Skin of body (tissue), 1 donor: ENCODE measurements at regions not wholly inside any gene's neighbourhood (a gene's known extent, or its start where the extent isn't known, plus 50 kb on each side); places are given as distances from the start of the nearest gene placed in this dataset.
A peak's percentile ranks its signal among the peaks of the same experiment; 100 is the strongest.

Experiments
- DNase-seq: peaks from one replicate; lab custom pipeline; 2025; lab: John Stamatoyannopoulos, UW

DNA sequence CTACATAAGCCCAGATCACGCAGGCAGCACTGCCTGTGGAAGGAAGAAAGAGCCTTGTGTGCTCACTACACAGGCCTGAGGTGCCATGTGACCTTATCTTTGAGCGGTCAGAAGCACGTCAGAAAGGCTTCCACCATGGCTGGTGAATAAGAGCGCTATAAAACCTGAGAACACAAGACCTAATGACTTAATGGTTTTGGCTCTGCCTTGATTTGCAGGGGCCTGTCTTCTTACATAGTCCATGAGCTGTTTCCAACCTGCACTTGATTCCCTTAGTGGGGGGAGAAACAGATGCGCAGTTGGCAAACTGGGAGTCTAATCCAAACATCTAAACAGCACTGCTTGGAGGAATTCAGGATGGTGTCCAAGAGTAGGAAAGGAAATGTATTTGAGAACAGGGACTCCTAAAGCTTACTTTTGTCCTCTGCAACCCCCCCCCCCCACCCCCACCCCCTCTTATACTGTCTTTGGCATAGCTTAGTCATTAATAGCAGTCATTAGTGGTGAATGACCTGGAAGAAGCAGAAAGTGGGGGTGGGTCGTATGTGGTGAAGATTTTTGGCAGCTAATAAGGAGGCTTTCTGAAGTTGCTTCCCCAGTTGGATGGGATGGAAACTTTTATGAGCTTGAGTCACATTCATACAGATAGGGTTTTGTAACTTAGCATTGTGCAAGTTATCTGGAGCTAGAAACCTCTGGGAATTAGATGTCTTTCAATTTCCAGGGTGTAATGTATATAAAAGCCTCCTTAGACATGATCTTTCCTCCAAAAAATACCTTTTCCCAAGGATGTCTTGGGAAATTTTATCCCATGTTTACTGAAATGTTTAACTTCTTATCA, 454.1 kb downstream of the MEIS1 start:
- peak; percentile 71 for DNase-seq

DNA sequence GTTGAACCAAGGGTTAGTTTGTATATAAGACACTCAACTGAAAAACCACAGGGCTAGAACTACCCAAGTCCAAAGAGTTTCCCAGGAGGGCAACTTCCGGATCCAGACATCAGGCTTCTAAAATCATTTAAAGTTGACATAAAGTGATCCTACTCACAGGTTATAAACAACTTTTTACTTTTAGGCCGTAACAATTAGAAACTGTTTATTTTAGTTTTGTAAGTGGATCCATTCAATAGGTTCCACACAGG, 454.6 kb downstream of the MEIS1 start:
- no peak for DNase-seq

DNA sequence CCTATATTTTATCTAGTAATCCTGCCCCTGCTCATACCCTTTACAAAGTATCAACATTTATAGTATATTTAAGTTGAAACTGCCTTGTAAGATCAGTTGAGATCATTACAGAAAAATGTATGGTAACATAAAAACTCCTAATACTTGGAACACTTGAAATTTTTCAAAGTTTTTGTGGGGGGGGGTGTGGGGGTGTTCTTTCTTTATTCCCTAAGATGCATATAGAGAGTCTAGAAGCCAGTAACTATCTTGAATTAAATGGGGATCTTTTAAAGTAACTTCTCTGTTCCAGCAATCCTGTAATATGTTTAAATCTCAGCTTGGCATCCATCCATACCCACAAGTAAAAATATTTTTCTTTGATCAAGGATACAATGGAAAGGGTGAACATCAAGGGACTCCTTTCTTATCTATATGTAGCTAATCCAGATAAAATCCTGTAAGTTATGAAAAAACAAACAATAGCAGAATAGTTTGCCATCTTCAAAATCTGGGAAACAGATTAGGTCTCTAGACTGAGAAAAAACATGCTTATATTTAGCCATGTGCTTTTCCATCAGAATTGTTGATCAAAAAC, 455.3 kb downstream of the MEIS1 start:
- no peak for DNase-seq

DNA sequence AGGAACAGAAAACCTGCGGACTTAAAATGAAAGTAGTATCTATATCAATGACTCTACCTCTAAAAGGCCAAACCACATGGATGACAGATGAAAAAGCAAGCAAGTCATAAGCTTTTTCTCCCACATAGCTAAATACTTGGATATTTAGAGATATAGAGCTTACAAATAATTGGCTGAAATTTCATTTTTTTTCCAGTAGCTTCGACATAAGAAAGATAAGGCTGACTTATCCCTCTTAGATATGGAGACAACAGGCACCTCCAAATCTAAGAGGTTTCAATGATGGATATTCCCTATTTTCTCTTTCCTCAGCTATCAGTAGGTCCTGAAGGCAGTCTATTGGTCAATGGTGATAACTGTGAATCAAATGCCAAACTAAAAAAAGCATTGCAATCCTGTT, 460.3 kb downstream of the MEIS1 start:
- DNase-seq, result no peak

DNA sequence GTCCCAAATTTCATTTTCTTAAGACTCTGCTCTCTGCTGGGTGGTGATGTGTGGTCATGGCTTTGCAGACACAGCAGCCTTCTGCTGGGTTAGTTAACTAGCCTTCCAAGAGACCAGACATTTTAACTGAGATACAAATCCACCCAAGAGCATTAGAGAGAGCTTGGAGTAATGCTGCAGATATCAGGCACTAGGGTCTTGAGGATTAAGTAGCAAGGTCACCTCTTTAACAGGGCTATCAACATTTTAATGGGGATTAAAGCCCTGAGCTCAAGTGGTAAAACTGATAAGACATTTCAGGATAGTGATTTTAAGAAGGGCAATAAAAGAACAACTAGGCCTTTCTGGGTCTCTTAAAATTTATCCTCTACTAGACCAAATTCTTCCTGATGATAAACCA, 461.2 kb downstream of the MEIS1 start:
- no peak for DNase-seq

DNA sequence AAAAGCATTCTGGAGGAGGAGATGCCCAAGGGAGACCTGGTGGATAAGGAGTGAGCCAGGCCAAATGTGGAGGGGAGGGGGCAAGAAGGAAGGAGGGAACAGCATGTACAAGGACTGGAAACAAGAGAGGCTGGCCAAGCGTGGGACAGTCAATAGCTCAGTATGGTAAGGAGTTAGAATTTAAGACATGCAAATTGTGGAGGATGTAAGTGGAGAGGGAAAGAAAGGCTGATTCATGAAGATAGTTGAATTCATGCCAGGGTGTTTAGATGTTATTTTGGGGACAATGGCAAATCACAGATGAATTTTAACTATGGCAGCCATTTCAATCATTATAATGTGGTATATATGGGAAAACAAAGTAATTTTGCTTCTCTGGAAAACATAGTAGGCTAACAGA, 462.3 kb downstream of the MEIS1 start:
- no peak for DNase-seq

DNA sequence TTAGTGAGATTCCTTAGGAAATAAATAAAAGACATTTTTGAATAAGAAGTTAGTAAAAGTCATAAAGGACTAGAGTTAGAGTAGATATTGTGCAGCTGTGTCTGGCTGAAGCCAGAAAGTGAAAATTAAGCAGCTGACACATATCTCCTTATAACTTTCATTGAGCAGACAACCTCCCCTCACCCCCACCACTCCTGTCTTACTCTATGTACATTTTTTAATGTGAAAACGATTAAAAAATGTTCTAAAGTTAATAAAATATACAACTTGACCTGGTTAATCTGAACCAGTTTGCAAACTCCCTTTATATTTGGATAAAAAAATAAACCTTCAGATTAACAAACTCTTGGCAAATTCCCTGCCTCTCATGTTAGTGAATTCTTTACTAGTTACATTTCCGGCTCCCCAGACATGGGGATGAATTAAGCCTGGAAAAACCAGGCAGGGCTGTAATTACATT, 462.8 kb downstream of the MEIS1 start:
- no peak for DNase-seq

DNA sequence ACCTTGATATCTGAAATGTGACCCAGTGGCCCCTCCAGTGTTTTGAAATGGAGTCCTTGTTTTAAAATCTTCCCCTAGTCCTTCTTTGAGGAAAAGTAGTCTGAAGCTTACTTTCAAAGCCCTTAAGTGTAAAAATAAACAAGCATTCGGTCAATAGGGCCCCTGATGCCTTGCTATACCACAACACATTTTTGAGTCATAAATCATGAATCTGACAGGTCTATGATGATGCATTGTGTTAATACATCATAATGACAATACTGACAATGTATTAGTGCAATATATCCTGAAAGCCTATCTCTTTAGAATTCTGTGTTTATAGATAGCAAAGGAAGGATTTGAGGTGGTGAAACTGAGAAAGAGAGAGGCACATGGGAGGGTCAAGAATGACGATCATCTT, 464.2 kb downstream of the MEIS1 start:
- DNase-seq, result no peak

DNA sequence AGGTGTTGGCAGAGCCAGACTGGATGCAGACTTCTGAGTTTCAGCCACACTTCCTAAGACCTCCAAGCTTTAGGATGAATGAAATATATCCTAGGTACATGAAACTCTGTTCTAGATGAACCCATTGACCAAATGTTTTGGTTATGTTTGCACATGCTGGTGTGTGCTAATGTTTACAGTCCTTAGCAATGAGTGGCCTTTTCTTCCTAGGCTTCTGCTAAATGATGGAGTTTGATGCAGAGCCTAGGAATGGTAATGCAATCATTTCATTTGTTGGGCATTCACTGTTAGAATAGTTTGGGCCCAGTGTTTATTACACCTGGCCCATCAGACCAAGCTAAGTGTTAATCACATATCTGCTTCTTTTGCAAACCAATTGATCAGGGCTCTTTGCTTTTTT, 464.7 kb downstream of the MEIS1 start:
- no peak for DNase-seq

DNA sequence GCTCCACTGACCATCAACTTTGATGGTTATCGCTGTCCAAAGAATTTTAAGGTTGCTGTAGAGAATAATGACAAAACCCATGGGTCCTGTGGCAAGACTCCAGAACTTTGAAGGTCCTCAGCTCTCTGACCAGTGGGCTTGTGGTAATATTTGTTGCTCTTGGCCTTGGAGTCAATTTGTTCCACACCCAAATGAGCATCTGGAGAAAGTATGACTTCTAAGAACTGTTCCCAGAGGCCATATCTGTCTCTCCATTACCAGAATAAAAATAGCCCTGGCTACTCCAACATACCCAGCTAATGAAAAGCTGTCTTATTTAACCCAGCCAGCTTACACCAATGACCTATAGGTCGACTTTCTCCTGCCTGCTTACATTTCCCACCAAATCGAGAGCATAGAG, 466.4 kb downstream of the MEIS1 start:
- DNase-seq, result no peak

DNA sequence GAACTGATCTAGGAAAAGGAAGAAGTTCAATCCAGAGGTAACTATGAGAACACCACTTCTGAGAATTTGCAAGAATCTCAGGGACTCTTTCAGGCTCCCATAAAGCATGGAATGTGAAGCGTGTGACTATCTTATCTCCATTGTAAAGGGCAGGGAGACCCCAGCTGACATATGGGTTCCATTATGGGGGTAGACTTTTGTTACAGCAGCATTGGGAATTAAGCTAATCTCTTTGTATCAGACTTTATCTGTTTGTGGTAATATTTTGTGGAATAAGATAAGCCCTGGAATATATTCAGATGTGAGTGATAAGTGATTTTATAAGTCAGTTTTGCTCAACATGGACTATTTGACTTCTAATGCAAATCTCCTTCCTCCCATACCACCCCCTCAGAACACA, 468.3 kb downstream of the MEIS1 start:
- DNase-seq, result no peak

DNA sequence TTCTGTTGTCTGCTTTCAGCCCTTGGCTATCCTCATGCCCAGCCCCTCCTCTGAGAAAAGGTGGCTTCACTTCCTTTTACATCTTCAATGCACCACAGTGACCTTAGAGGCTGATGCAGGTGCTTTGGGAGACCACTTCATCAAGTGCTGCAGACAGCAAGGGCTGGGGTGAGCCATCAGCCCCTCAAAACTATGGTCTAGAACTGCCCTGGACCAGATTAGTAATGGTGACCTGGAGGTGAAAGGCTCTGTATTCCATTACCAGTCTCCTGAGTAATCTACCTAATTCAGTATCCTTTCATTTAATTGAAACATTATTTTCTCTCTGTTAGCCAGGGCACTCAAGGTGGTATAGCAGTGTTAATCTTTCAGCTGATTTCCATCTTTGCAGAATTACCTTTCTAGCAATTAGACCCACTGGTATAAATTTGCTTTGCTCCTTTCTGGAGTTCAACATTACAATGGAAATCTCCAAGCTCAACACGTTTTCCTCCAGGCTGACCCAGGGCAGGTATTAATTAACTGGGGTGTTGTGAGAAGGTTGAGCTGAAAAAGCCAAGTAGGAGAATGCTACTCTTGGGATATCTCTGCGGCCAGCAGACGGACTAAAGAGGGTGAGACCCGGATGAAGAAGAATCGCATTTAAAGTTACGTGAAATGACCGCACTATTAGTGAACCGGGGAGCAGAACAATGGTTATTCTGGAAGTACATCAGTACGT, 469.0 kb downstream of the MEIS1 start:
- no peak for DNase-seq

DNA sequence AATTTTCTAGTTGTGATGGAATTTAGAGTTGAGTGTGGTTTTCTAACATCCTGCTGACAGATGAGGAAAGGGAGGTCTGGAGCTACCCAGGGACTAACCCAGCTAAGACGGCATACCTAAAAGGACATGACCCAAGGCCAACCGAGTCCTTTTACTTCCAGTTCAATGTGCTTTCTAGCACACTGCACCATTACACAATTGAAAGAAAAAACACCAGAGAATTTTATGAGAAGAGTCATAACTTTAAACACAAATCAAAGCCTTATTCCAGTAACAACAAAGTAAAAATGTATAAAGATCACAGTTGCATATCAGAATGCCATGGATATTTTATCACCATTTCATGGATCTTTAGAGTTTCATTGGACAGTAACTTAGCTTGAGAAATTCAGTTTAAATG, 480.3 kb downstream of the MEIS1 start:
- no peak for DNase-seq

DNA sequence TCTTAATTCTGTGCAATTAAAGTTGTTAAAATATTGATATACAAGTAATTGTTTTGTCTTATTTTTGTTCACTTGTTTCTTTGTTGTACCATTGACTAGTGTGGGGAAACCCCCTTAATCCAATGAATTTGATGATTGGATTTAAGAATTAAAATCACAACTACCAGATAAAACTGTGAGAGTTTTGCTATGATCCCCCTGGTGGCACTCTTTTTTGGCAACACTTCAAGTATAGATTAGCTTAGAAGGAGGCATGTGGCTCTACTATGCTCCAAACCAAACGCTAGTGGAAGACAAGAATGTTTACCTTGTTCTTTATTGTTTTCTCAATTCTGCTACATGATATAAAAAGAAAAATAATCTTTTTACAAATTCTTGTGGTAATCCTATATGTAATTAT, 477.8 kb upstream of the ETAA1 start:
- no peak for DNase-seq

DNA sequence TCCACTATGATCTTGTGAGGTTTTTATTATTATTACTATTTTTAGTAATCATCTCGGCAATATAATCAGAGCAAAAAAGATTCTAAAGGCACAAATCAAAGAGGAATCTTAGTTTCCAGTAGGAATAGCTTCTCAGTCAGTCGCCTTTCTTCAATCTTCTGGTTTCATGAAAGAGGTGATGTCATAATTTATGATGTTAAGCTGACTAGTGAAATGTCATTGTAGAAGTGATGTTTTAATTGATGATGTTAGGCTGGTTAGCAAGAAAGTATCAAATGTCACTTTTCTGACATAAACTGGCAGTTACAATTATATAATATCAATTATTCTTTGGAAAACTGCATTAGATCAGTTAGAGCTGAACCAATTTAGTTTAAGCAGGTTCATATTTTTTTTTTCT, 476.7 kb upstream of the ETAA1 start:
- DNase-seq, result no peak

DNA sequence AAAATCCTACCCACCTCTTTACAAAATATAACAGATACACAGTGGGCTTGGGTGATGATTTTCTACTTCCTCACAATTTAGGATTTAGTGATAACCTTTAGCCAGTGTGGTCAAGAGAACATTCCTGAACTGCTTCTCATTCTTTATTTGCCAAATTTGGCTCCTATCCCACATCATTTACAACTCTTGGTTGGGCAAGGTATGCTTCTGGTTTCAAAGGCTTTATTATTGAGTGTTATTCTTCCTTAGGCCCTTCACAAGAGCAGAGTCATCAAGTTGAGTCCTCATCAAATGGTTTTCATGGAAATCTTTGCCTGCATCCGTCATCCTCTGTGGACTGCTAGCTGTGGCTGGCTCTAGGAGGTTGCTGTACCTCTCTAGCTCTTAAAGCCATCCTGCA, 472.0 kb upstream of the ETAA1 start:
- no peak for DNase-seq

DNA sequence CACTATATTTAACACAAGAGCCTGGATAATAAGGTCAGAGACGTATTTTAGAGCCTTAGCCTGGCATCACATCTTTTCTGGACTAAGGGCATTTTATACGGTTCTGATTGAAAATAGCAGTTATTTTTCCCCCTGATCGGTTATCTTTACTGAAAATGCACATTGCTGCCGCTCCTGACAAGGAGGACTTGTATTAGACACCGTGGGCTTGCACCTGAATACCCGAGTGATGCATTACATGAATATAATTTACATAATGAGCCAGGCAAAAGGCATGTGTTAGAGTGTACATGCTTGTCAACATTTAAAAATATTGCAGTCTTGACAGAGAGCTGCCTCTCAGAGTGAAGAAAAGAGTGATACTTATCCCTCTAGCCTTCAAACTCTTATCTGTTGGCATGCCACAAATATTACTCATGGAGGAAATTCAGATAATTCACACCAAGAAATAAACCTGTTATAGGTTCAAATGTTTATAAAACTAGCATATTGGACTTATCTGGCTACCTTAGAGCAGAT, 470.5 kb upstream of the ETAA1 start:
- no peak for DNase-seq

DNA sequence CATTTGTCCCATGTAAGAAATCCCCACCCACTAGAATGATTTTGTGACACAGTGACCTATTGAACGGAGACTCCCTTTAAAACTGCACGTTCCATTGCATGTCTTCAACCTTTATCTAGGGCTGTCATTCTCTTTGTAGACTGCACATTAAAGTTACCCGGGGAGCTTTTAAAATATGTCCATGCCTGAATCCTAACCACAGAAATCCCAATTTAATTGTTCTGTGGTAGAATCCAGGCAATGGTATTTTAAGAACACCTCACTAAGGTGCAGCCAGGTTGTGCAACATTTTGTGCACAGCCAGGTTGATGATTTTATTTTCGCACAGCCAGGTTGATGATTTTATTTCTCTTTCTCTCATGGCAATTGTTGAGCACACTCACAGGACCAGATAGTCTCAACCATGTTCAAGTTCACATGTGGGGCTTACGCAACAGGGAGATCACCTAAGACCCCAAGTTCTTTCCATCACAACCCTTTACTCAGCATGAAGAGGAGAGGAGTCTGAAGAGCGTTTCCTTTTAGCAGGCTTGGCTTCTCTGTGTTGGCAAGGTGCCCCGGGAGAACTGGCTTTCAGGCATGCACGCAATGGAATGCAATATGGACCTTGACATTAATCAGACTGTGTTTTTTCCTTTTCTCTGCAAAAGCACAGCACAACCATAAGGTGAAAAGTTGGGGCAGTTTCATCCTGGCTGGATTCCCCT, 467.3 kb upstream of the ETAA1 start:
- peak; percentile 18 for DNase-seq

DNA sequence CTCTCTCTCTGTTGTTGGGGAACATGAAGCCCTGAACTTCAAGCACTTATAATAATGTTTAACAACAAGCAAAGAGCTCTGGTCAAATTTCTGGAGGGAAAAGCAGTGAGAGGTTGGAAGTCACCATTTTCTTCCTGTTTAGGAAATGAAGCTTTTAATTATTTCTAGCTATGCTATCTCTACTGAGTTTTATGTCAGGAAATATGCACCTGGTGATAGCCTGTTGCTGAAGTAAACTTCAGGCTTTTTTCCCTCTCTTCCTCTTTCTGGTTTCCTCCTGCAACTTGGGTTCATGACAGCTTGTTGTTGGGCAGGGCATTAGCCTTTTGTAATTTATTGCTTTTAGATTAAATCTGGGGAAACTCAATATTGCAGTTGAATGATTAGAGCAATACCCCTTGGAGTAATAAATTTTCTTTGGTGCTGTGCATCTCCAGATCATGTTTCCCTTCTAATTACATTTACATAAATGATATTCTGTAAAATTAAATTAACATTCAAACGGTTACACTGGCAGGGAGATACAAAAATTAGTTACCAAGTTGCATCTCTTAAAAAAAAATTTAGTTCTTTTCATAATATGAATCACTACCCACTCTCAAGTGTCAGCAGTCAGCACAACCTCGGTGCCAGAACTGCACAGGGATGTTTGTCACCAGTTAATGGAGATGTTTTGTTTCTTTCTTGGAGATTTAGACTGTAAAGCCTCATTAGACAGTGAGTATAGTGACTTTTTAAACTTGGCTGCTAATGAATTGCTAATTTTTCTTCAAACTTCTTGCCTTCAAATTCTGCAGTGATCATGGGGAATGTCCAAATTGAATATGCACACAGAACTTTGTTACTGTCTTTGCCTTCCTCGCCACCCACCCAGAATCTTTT, 466.6 kb upstream of the ETAA1 start:
- DNase-seq, result no peak

DNA sequence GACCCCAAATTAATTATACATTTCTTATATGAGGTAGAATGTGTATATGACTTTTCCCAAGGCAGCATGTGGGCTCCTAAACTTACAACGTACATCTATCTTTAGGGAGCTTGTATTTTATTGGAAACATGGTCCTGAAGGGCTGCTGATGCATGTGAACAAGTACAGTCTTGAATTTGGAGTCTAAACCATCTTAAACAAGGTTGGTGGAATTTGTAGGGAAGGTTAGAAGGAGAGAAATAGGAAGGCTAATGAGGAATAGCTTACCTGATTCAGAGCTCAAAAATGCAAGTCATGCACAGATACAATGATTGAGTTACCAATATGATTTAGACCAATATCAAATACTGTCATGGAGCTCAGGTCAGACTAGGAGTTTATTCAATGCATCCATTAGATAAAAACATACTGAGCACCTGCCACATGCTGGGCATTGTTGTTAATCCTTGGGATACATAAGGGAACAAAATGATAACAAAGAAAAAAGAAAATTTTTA, 458.6 kb upstream of the ETAA1 start:
- DNase-seq, result no peak

DNA sequence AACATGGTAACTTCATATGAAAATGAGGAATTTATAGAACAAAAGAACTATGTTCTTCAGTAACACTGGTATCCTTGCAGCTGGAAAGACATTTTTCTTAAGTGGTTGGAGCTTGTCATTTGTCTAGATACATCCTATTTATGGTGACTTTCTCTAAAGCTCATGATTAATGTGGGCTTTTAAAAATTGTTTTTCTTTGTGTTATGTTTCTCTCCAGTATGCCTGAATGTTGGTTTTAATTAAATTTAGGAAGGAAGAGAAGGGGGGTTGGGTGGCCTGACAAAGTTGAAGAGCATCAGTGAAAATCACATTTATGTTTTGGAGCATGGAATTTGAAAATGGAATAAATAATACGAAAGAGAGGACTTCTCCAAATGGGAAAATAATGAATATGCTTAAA, 457.1 kb upstream of the ETAA1 start:
- no peak for DNase-seq
